Endothelial cell of umbilical vein (primary cell): ENCODE measurements at regions not wholly inside any gene's neighbourhood (a gene's known extent, or its start where the extent isn't known, plus 50 kb on each side); places are given as distances from the start of the nearest gene placed in this dataset.

ENCODE experiments used
- BruUV-seq: library from RNA; stranded (reverse); fragments of 400-500 nt; replicated peaks from 2 replicates; lab custom pipeline; 2021; lab: Mats Ljungman, UMichigan
- CTCF ChIA-PET: fragments of 300-600, 350-600 bp; sonication (Branson Sonifier 250); formaldehyde crosslinking; loops from one replicate; lab custom pipeline; 2021; ENCODE audit warnings: antibody characterized with exemption, inconsistent platforms; lab: Charles Lee
- POLR2A ChIA-PET: fragments of 300-600, 350-600 bp; sonication (Branson Sonifier 250); formaldehyde crosslinking; loops from one replicate; lab custom pipeline; 2021; ENCODE audit warnings: antibody characterized with exemption, inconsistent platforms; lab: Charles Lee
- DNase-seq: peaks from one replicate; pipeline ENCODE4 v3.0.0-alpha.2; 2011; ENCODE audit warnings: low read depth, low spot score
- FAIRE-seq: peaks from 2 replicates; lab custom pipeline; 2011; peaks lifted over from hg19 to GRCh38; lab: Jason Lieb, UNC
- H2AFZ ChIP-seq: 2 replicates; pipeline ENCODE4 v1.6.0; 2012; ENCODE audit warnings: low read depth, low read length, control low read depth, inconsistent platforms
- H3K27ac ChIP-seq: 2 replicates; pipeline ENCODE4 v1.5.1; 2011; ENCODE audit warnings: low read depth, mild to moderate bottlenecking, control low read depth, low read length, moderate library complexity; ENCODE audit not compliant: insufficient read depth
- H3K27me3 ChIP-seq, 2 experiments: 2 replicates each; pipeline versions ENCODE4 v1.6.0 to v1.6.1; 2011; ENCODE audit warnings: low read length in 2 of 2, mixed read lengths in 1 of 2; ENCODE audit not compliant: control insufficient read depth in 2 of 2, insufficient read depth in 2 of 2
- H3K36me3 ChIP-seq, 2 experiments: 2 replicates in 1 of 2; 3 replicates in 1 of 2; pipeline ENCODE4 v1.5.1; 2011; ENCODE audit warnings: low read length in 2 of 2, mild to moderate bottlenecking in 1 of 2, moderate library complexity in 1 of 2; ENCODE audit not compliant: control insufficient read depth in 2 of 2, insufficient read depth in 2 of 2; ENCODE audit errors: extremely low read depth in 1 of 2
- H3K4me1 ChIP-seq: 3 replicates; pipeline ENCODE4 v1.5.1; 2011; ENCODE audit warnings: mild to moderate bottlenecking, low read length; ENCODE audit not compliant: control insufficient read depth, insufficient read depth; ENCODE audit errors: extremely low read depth
- H3K4me2 ChIP-seq: 2 replicates; pipeline ENCODE4 v1.6.1; 2011; ENCODE audit warnings: low read length, control low read depth, mixed read lengths; ENCODE audit not compliant: insufficient read depth
- H3K4me3 ChIP-seq, 3 experiments: fragments of 200-600 bp in 1 of 3; sonication (generic), shearing (Covaris generic) in 1 of 3; replicated peaks in 1 of 3; 2 replicates each; pipeline ENCODE4 v1.5.1; 2011 to 2016; ENCODE audit warnings: control low read depth in 3 of 3, low read length in 3 of 3, mild to moderate bottlenecking in 2 of 3, inconsistent platforms in 1 of 3, low read depth in 1 of 3, moderate library complexity in 1 of 3; ENCODE audit not compliant: insufficient read depth in 1 of 3
- H3K79me2 ChIP-seq: 2 replicates; pipeline ENCODE4 v1.6.0; 2012; ENCODE audit warnings: low read length, inconsistent platforms; ENCODE audit not compliant: control insufficient read depth, insufficient read depth
- H3K9ac ChIP-seq: replicated peaks from 2 replicates; pipeline ENCODE3; 2011; ENCODE audit warnings: low read length, control low read depth; ENCODE audit not compliant: insufficient read depth; ENCODE audit errors: extremely low read depth
- H3K9me1 ChIP-seq: replicated peaks from 3 replicates; pipeline ENCODE4 v1.6.0; 2011; ENCODE audit warnings: mild to moderate bottlenecking, low read length; ENCODE audit not compliant: control insufficient read depth, insufficient read depth; ENCODE audit errors: extremely low read depth
- H3K9me3 ChIP-seq: replicated peaks from 2 replicates; pipeline ENCODE4 v1.5.1; 2012; ENCODE audit warnings: low read length, inconsistent platforms; ENCODE audit not compliant: control insufficient read depth, insufficient read depth
- H4K20me1 ChIP-seq: replicated peaks from 2 replicates; pipeline ENCODE3; 2011; ENCODE audit warnings: mild to moderate bottlenecking, low read length; ENCODE audit not compliant: control insufficient read depth, insufficient read depth; ENCODE audit errors: extremely low read depth
- EZH2 ChIP-seq: IDR thresholded peaks from 2 replicates; pipeline ENCODE4 v1.6.1; 2012; ENCODE audit warnings: borderline replicate concordance, low read depth, mild to moderate bottlenecking, moderate library complexity, low read length, inconsistent platforms; ENCODE audit not compliant: severe bottlenecking
- FOS ChIP-seq: IDR thresholded peaks from 2 replicates; pipeline ENCODE4 v1.6.1; 2011; ENCODE audit warnings: mild to moderate bottlenecking, low read length, moderate library complexity, borderline replicate concordance; ENCODE audit not compliant: insufficient read depth
- GATA2 ChIP-seq: IDR thresholded peaks from 2 replicates; pipeline ENCODE4 v1.7.0; 2011; ENCODE audit warnings: low read depth, mild to moderate bottlenecking, moderate library complexity, mixed read lengths, low read length; ENCODE audit not compliant: insufficient read length, insufficient read depth
- JUN ChIP-seq: IDR thresholded peaks from 2 replicates; pipeline ENCODE4 v1.6.1; 2011; ENCODE audit warnings: borderline replicate concordance, low read depth; ENCODE audit not compliant: insufficient read length, insufficient read depth
- MYC ChIP-seq: IDR thresholded peaks from one replicate; pipeline ENCODE4 v1.6.1; 2011; ENCODE audit warnings: mild to moderate bottlenecking, low read depth, low read length
- POLR2A ChIP-seq: IDR thresholded peaks from 2 replicates; pipeline ENCODE4 v1.6.1; 2012; ENCODE audit warnings: low read depth, mild to moderate bottlenecking, control low read depth, low read length
- POLR2AphosphoS5 ChIP-seq: IDR thresholded peaks from 2 replicates; pipeline ENCODE4 v1.6.1; 2012; ENCODE audit warnings: low read depth, mild to moderate bottlenecking, control low read depth, low read length, moderate library complexity; ENCODE audit not compliant: insufficient read depth
- dilution Hi-C: fragments of 300-500 bp; cut with MboI; formaldehyde crosslinking; loops from one replicate; pipeline ENCODE4 v1.15.0; 2019; ENCODE audit warnings: low sequenced_read_pairs; ENCODE audit not compliant: extremely low pct_ligation_motif_present
- intact Hi-C: fragments of 100-400 bp; cut with micrococcal nuclease; formaldehyde crosslinking; loops from one replicate; pipeline ENCODE4 v1.10.0; 2022
- TF ChIP-seq, protein P1 (sequence below): IDR thresholded peaks from 2 replicates; pipeline ENCODE4 v1.6.1; 2011; ENCODE audit not compliant: insufficient read depth, insufficient read length
- TF ChIP-seq, protein P2 (sequence below), 2 donors: IDR thresholded peaks; 1 replicate in 1 of 2; 2 replicates in 1 of 2; pipeline ENCODE4 v1.5.1; 2011; ENCODE audit warnings: low read length in 2 of 2, mild to moderate bottlenecking in 2 of 2, moderate library complexity in 2 of 2, control low read depth in 1 of 2, inconsistent platforms in 1 of 2, low read depth in 1 of 2; ENCODE audit not compliant: insufficient read depth in 1 of 2; ENCODE audit errors: extremely low read depth in 1 of 2

DNA sequence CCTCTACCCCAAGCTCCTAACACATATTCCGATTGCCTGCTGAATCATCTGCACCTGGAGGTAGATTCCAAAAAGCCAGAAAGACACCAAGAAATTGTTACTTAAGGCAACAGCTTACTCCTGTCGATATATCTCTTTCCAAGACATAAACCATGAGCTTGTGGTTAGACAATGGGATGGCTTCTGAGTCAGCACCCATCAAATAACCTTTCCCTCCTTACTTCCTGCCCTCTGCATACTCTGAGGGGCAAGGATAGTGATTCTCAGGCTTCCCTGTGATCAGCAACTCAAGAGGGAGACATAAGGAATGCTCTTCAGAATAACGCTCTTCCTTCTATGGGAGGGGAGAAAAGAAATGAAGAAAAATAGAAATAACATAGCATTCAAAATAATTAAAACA, 70.9 kb downstream of the TMEM215 start:
- H3K4me3 ChIP-seq, result no peak overlapping the region
- BruUV-seq, result no TSS peak
- dilution Hi-C loops, result no loop called here
- H3K36me3 ChIP-seq, result no peaks in the 10 kb centered on the region
- no peaks in the 10 kb centered on the region for H3K79me2 ChIP-seq
- DNase-seq (no peak), FAIRE-seq (no peak)
- intact Hi-C loops, result no loop called here
- no peak overlapping the region for H2AFZ ChIP-seq
- no peak for TF ChIP-seq POLR2AphosphoS5
- TF ChIP-seq GATA2, result no peak
- TF ChIP-seq JUN, result no peak
- no peak for TF ChIP-seq POLR2A
- TF ChIP-seq FOS, result no peak
- no peak for TF ChIP-seq EZH2
- TF ChIP-seq, protein P1, sequence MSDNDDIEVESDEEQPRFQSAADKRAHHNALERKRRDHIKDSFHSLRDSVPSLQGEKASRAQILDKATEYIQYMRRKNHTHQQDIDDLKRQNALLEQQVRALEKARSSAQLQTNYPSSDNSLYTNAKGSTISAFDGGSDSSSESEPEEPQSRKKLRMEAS, result no peak
- TF ChIP-seq, protein P2, sequence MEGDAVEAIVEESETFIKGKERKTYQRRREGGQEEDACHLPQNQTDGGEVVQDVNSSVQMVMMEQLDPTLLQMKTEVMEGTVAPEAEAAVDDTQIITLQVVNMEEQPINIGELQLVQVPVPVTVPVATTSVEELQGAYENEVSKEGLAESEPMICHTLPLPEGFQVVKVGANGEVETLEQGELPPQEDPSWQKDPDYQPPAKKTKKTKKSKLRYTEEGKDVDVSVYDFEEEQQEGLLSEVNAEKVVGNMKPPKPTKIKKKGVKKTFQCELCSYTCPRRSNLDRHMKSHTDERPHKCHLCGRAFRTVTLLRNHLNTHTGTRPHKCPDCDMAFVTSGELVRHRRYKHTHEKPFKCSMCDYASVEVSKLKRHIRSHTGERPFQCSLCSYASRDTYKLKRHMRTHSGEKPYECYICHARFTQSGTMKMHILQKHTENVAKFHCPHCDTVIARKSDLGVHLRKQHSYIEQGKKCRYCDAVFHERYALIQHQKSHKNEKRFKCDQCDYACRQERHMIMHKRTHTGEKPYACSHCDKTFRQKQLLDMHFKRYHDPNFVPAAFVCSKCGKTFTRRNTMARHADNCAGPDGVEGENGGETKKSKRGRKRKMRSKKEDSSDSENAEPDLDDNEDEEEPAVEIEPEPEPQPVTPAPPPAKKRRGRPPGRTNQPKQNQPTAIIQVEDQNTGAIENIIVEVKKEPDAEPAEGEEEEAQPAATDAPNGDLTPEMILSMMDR (IDR thresholded peaks at IDR 0.05; ENCODE audit: extremely low read depth in 1 of 2, insufficient read depth in 1 of 2, low read depth in 1 of 2, low read length in 2 of 2), result no peak
- no peak for TF ChIP-seq MYC
- POLR2A ChIA-PET, result no interaction called here
- H3K4me2 ChIP-seq, result no peak overlapping the region
- no peaks in the 10 kb centered on the region for H3K9me3 ChIP-seq
- no peak overlapping the region for H3K27ac ChIP-seq
- no peak overlapping the region for H3K9ac ChIP-seq
- CTCF ChIA-PET, result no interaction called here
- peaks cover 0 to 3% of the 10 kb centered on the region in 2 experiments for H3K27me3 ChIP-seq
- H3K9me1 ChIP-seq, result no peaks in the 10 kb centered on the region
- no peaks in the 10 kb centered on the region for H3K4me1 ChIP-seq
- no peaks in the 10 kb centered on the region for H4K20me1 ChIP-seq
